Nephron progenitor cell (in vitro differentiated cells): ENCODE measurements at regions not wholly inside any gene's neighbourhood (a gene's known extent, or its start where the extent isn't known, plus 50 kb on each side); places are given as distances from the start of the nearest gene placed in this dataset.

ENCODE experiments used
- DNase-seq: peaks from one replicate; pipeline ENCODE4 v3.0.0; 2021
- H3K27ac Mint-ChIP-seq: 2 replicates; pipeline ENCODE4 v1.8.0; 2021; ENCODE audit warnings: mild to moderate bottlenecking, moderate library complexity, mixed read lengths
- H3K27me3 Mint-ChIP-seq: 2 replicates; pipeline ENCODE4 v1.8.0; 2021; ENCODE audit warnings: mild to moderate bottlenecking, low read depth, mixed read lengths; ENCODE audit not compliant: poor library complexity
- H3K36me3 Mint-ChIP-seq: 2 replicates; pipeline ENCODE4 v1.8.0; 2021; ENCODE audit warnings: low read depth, mixed read lengths
- H3K4me1 Mint-ChIP-seq: 2 replicates; pipeline ENCODE4 v1.8.0; 2021; ENCODE audit warnings: mixed read lengths
- H3K4me3 Mint-ChIP-seq: 2 replicates; pipeline ENCODE4 v1.8.0; 2021; ENCODE audit warnings: mild to moderate bottlenecking, moderate library complexity, mixed read lengths
- H3K9me3 Mint-ChIP-seq: 2 replicates; pipeline ENCODE4 v1.8.0; 2021; ENCODE audit warnings: mild to moderate bottlenecking, moderate library complexity, mixed read lengths
- CTCF ChIP-seq: fragments of 200-600 bp; sonication (generic); IDR thresholded peaks from 2 replicates; pipeline ENCODE4 v1.5.0; 2021; ENCODE audit warnings: antibody characterized with exemption

- no peak for TF ChIP-seq CTCF
- no peak for DNase-seq
- H3K27me3 Mint-ChIP-seq: no peaks in the 10 kb centered on the region
- H3K4me1 Mint-ChIP-seq: no peaks in the 10 kb centered on the region
- no peaks in the 10 kb centered on the region for H3K36me3 Mint-ChIP-seq
- no peaks in the 10 kb centered on the region for H3K9me3 Mint-ChIP-seq
- H3K27ac Mint-ChIP-seq: no peak overlapping the region
- no peak overlapping the region for H3K4me3 Mint-ChIP-seq
These were observed 976.8 kb upstream of the ADGRL3 start for GRCh38 chr4:60223208-60223923.

- no peak overlapping the region for H3K27ac Mint-ChIP-seq
- no peak overlapping the region for H3K4me3 Mint-ChIP-seq
- no peaks in the 10 kb centered on the region for H3K9me3 Mint-ChIP-seq
- no peaks in the 10 kb centered on the region for H3K27me3 Mint-ChIP-seq
- DNase-seq: peak; percentile 47
- no peaks in the 10 kb centered on the region for H3K36me3 Mint-ChIP-seq
- no peak for TF ChIP-seq CTCF
- peaks cover 18% of the 10 kb centered on the region for H3K4me1 Mint-ChIP-seq
These were observed 958.3 kb upstream of the ADGRL3 start for GRCh38 chr4:60241866-60242265.

GRCh38 chr4:60249784-60250183 is 950.3 kb upstream of the ADGRL3 start:
- TF ChIP-seq CTCF: no peak
- no peak overlapping the region for H3K4me3 Mint-ChIP-seq
- H3K27ac Mint-ChIP-seq: no peak overlapping the region
- H3K36me3 Mint-ChIP-seq: no peaks in the 10 kb centered on the region
- no peaks in the 10 kb centered on the region for H3K9me3 Mint-ChIP-seq
- no peak for DNase-seq
- no peaks in the 10 kb centered on the region for H3K4me1 Mint-ChIP-seq
- no peaks in the 10 kb centered on the region for H3K27me3 Mint-ChIP-seq

- no peak for DNase-seq
- Mint-ChIP-seq H3K4me3 (no peak overlapping the region), H3K9me3 (no peaks in the 10 kb centered on the region), H3K27ac (no peak overlapping the region), H3K27me3 (no peaks in the 10 kb centered on the region), H3K36me3 (no peaks in the 10 kb centered on the region), H3K4me1 (no peaks in the 10 kb centered on the region)
- TF ChIP-seq CTCF: no peak
These were observed 949.5 kb upstream of the ADGRL3 start for GRCh38 chr4:60250657-60251056.

GRCh38 chr4:60259781-60260180 is 940.3 kb upstream of the ADGRL3 start:
- H3K4me3 Mint-ChIP-seq: no peak overlapping the region
- no peaks in the 10 kb centered on the region for H3K9me3 Mint-ChIP-seq
- no peak for TF ChIP-seq CTCF
- DNase-seq: no peak
- H3K36me3 Mint-ChIP-seq: no peaks in the 10 kb centered on the region
- H3K4me1 Mint-ChIP-seq: no peaks in the 10 kb centered on the region
- H3K27ac Mint-ChIP-seq: no peak overlapping the region
- no peaks in the 10 kb centered on the region for H3K27me3 Mint-ChIP-seq

GRCh38 chr4:60266505-60266904 is 933.6 kb upstream of the ADGRL3 start:
- Mint-ChIP-seq H3K36me3 (no peaks in the 10 kb centered on the region), H3K4me1 (no peaks in the 10 kb centered on the region), H3K27me3 (no peaks in the 10 kb centered on the region), H3K9me3 (peaks cover 4% of the 10 kb centered on the region), H3K4me3 (no peak overlapping the region), H3K27ac (no peak overlapping the region)
- DNase-seq: no peak
- TF ChIP-seq CTCF: no peak
